ENCODE measurements at regions not wholly inside any gene's neighbourhood (a gene's known extent, or its start where the extent isn't known, plus 50 kb on each side); places are given as distances from the start of the nearest gene placed in this dataset.

DNA sequence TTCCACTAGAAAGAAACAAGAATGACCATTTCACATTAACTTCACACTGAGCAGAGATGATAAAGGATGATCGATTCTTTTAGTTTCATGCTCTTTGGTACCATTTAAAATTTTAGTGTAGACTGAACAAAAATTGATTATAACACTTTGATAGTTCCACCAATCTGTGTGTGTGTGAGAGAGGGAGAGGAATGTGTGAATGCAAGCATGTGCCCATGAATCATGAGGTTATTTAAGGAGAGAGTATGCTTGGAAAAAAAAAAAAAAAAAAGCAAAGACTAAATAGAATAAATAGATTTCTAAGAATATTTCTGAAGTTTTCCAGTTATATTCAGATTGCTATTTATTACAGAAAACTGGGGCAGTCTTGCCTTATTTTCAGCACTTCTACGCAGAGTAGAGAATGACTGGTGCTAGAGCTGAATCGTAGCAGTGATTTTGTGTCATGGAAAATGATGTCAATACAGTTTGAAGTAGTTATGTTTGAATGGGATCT lies 900.8 kb downstream of the SLC4A3 start:
- Histone ChIP-seq H3K36me3 (ENCODE audit: control insufficient read depth in 1 of 2, insufficient read depth in 2 of 2, low read depth in 1 of 2, low read length in 2 of 2) (no peaks in the 10 kb centered on the region), H2BK120ac (ENCODE audit: low read depth, low read length) (no peak overlapping the region), H4K8ac (ENCODE audit: low read length) (no peak overlapping the region), H3K9me3 (ENCODE audit: control insufficient read depth, low read length) (no peaks in the 10 kb centered on the region), H3K18ac (ENCODE audit: low read depth in 1 of 2, low read length in 2 of 2) (no peak overlapping the region), H3K4ac (ENCODE audit: low read depth in 1 of 2, low read length in 2 of 2) (no peak overlapping the region), H2AK5ac (ENCODE audit: low read length, severe bottlenecking) (no peak overlapping the region), H2BK15ac (ENCODE audit: low read depth, poor library complexity, severe bottlenecking) (no peak overlapping the region), H3K14ac (ENCODE audit: low read length in 2 of 2) (no peak overlapping the region), H3K4me3 (ENCODE audit: insufficient read depth in 1 of 2, low read depth in 1 of 2, low read length in 2 of 2) (no peak overlapping the region), H4K91ac (ENCODE audit: low read length) (no peak overlapping the region), H3K23ac (ENCODE audit: low read length in 2 of 2) (no peak overlapping the region), H3K27ac (ENCODE audit: low read length, poor library complexity, severe bottlenecking) (no peak overlapping the region), H3K4me1 (ENCODE audit: control insufficient read depth, insufficient read depth, low read depth, low read length) (no peaks in the 10 kb centered on the region), H2BK12ac (ENCODE audit: low read length in 2 of 2) (no peak overlapping the region), H2AFZ (ENCODE audit: low read depth, low read length) (no peak overlapping the region), H3K9ac (ENCODE audit: low read length) (no peak overlapping the region), H3K79me1 (replicated peaks; ENCODE audit: low read length, poor library complexity, severe bottlenecking) (no peaks in the 10 kb centered on the region), H2BK5ac (ENCODE audit: low read depth, low read length, poor library complexity, severe bottlenecking) (no peak overlapping the region), H3K4me2 (ENCODE audit: low read length, poor library complexity, severe bottlenecking) (no peak overlapping the region), H3K27me3 (ENCODE audit: control insufficient read depth in 1 of 2, insufficient read depth in 1 of 2, low read length in 2 of 2) (no peaks in the 10 kb centered on the region)
- peak; percentile 53 for DNase-seq
- 95% methylated on average over 2 of the region's 3 CpGs for WGBS

DNA sequence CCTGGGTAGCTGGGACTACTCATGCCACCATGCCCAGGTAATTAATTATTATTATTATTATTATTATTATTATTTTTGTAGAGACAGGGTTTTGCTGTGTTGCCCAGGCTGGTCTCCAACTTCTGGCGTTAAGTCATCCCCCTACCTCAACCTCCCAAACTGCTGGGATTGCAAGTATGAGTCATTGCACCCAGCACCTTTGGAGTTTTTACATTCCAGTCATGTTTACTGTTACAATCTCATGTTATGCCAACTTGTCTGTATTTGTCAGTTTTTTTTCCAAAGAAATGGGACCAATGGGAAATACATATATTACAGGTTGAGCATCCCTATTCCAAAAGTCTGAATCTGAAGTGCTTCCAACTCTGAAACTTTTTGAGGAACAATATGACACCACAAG lies 903.8 kb downstream of the SLC4A3 start:
- no peak overlapping the region for H4K91ac ChIP-seq (ENCODE audit: low read length)

DNA sequence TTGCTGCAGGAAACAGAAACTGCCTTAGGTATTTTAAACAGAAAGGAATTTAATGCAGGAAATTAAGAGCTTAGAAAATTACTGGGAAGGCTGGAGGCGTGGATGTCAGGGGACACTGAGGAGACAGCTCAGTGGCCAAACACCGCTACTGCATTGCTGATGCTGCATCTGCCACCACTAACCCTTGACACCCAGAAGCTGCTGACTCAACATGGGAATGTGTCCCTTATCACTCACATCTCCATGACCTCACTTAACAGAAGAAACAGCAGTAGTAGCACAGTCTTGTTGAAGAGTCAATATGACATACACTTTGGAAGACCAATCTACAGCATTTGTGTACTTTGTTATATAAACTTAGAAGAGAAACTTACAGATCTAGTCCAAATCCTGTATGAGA lies 906.1 kb downstream of the SLC4A3 start:
- Histone ChIP-seq H2AK5ac (ENCODE audit: low read length, severe bottlenecking) (no peak overlapping the region), H2BK120ac (ENCODE audit: low read depth, low read length) (no peak overlapping the region), H3K9ac (ENCODE audit: low read length) (no peak overlapping the region), H3K18ac (ENCODE audit: low read depth in 1 of 2, low read length in 2 of 2) (no peak overlapping the region), H4K91ac (ENCODE audit: low read length) (no peak overlapping the region), H2BK12ac (ENCODE audit: low read length in 2 of 2) (no peak overlapping the region), H3K4ac (ENCODE audit: low read depth in 1 of 2, low read length in 2 of 2) (no peak overlapping the region), H3K27me3 (ENCODE audit: control insufficient read depth in 1 of 2, insufficient read depth in 1 of 2, low read length in 2 of 2) (no peaks in the 10 kb centered on the region), H2BK15ac (ENCODE audit: low read depth, poor library complexity, severe bottlenecking) (no peak overlapping the region), H3K14ac (ENCODE audit: low read length in 2 of 2) (no peak overlapping the region), H3K9me3 (ENCODE audit: control insufficient read depth, low read length) (peaks cover 12% of the 10 kb centered on the region), H2AFZ (ENCODE audit: low read depth, low read length) (no peak overlapping the region), H3K23ac (ENCODE audit: low read length in 2 of 2) (no peak overlapping the region), H3K27ac (ENCODE audit: low read length, poor library complexity, severe bottlenecking) (no peak overlapping the region), H3K4me2 (ENCODE audit: low read length, poor library complexity, severe bottlenecking) (no peak overlapping the region), H4K8ac (ENCODE audit: low read length) (no peak overlapping the region), H3K36me3 (ENCODE audit: control insufficient read depth in 1 of 2, insufficient read depth in 2 of 2, low read depth in 1 of 2, low read length in 2 of 2) (no peaks in the 10 kb centered on the region), H3K4me1 (ENCODE audit: control insufficient read depth, insufficient read depth, low read depth, low read length) (no peaks in the 10 kb centered on the region), H2BK5ac (ENCODE audit: low read depth, low read length, poor library complexity, severe bottlenecking) (no peak overlapping the region), H3K4me3 (ENCODE audit: insufficient read depth in 1 of 2, low read depth in 1 of 2, low read length in 2 of 2) (no peak overlapping the region), H3K79me1 (replicated peaks; ENCODE audit: low read length, poor library complexity, severe bottlenecking) (no peaks in the 10 kb centered on the region)
- WGBS, result 22% methylated on average over 2 of the region's 2 CpGs
- peak; percentile 91 for DNase-seq

More for the DNA sequence above, 903.8 kb downstream of the SLC4A3 start:
- Histone ChIP-seq H3K4me2 (ENCODE audit: low read length, poor library complexity, severe bottlenecking) (no peak overlapping the region), H3K4ac (ENCODE audit: low read depth in 1 of 2, low read length in 2 of 2) (no peak overlapping the region), H2AK5ac (ENCODE audit: low read length, severe bottlenecking) (no peak overlapping the region), H3K4me1 (ENCODE audit: control insufficient read depth, insufficient read depth, low read depth, low read length) (no peaks in the 10 kb centered on the region), H3K18ac (ENCODE audit: low read depth in 1 of 2, low read length in 2 of 2) (no peak overlapping the region), H3K4me3 (ENCODE audit: insufficient read depth in 1 of 2, low read depth in 1 of 2, low read length in 2 of 2) (no peak overlapping the region), H3K23ac (ENCODE audit: low read length in 2 of 2) (no peak overlapping the region), H2BK12ac (ENCODE audit: low read length in 2 of 2) (no peak overlapping the region), H3K9me3 (ENCODE audit: control insufficient read depth, low read length) (peaks cover 12% of the 10 kb centered on the region), H3K36me3 (ENCODE audit: control insufficient read depth in 1 of 2, insufficient read depth in 2 of 2, low read depth in 1 of 2, low read length in 2 of 2) (no peaks in the 10 kb centered on the region), H2AFZ (ENCODE audit: low read depth, low read length) (no peak overlapping the region), H2BK5ac (ENCODE audit: low read depth, low read length, poor library complexity, severe bottlenecking) (no peak overlapping the region), H3K14ac (ENCODE audit: low read length in 2 of 2) (no peak overlapping the region), H3K27me3 (ENCODE audit: control insufficient read depth in 1 of 2, insufficient read depth in 1 of 2, low read length in 2 of 2) (no peaks in the 10 kb centered on the region), H3K9ac (ENCODE audit: low read length) (no peak overlapping the region), H3K27ac (ENCODE audit: low read length, poor library complexity, severe bottlenecking) (no peak overlapping the region), H2BK120ac (ENCODE audit: low read depth, low read length) (no peak overlapping the region), H3K79me1 (replicated peaks; ENCODE audit: low read length, poor library complexity, severe bottlenecking) (no peaks in the 10 kb centered on the region), H4K8ac (ENCODE audit: low read length) (no peak overlapping the region), H2BK15ac (ENCODE audit: low read depth, poor library complexity, severe bottlenecking) (no peak overlapping the region)
- WGBS, result 100% methylated on average over 1 of the region's 1 CpG
- DNase-seq, result no peak

DNA sequence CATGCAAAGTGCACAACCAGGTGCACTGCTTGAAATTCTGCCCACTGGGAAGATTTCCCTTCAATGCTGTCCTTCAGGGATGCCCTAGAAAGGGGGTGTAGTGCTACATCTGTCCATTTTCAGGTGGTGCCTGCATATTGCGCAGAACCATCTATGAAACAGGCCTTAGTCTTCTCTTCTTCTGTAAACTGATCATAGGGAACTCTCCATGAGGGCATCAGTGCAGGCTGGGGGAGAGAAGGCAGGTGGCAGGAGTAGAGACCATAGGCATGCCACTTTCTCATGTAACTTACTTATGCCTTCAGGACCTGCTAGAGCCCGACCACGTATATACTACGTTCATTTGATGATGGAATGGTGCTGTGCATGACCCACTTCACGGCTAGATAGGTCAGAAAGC lies 912.1 kb downstream of the SLC4A3 start:
- no peak overlapping the region for H2BK5ac ChIP-seq (ENCODE audit: low read depth, low read length, poor library complexity, severe bottlenecking)
- 76% methylated on average over 5 of the region's 5 CpGs for WGBS
- no peaks in the 10 kb centered on the region for H3K36me3 ChIP-seq (ENCODE audit: control insufficient read depth in 1 of 2, insufficient read depth in 2 of 2, low read depth in 1 of 2, low read length in 2 of 2)
- peaks cover 23% of the 10 kb centered on the region for H3K9me3 ChIP-seq (ENCODE audit: control insufficient read depth, low read length)
- peak overlapping the region in 1 of 2 experiments; percentile 38 for H3K18ac ChIP-seq (ENCODE audit: low read depth in 1 of 2, low read length in 2 of 2)
- no peak overlapping the region for H4K8ac ChIP-seq (ENCODE audit: low read length)
- no peaks in the 10 kb centered on the region for H3K27me3 ChIP-seq (ENCODE audit: control insufficient read depth in 1 of 2, insufficient read depth in 1 of 2, low read length in 2 of 2)
- no peaks in the 10 kb centered on the region for H3K4me1 ChIP-seq (ENCODE audit: control insufficient read depth, insufficient read depth, low read depth, low read length)
- H2AFZ ChIP-seq (ENCODE audit: low read depth, low read length), result no peak overlapping the region
- H2AK5ac ChIP-seq (ENCODE audit: low read length, severe bottlenecking), result no peak overlapping the region
- H3K4ac ChIP-seq (ENCODE audit: low read depth in 1 of 2, low read length in 2 of 2), result no peak overlapping the region
- no peak overlapping the region for H2BK12ac ChIP-seq (ENCODE audit: low read length in 2 of 2)
- no peak overlapping the region for H3K23ac ChIP-seq (ENCODE audit: low read length in 2 of 2)
- no peak overlapping the region for H3K14ac ChIP-seq (ENCODE audit: low read length in 2 of 2)
- H3K9ac ChIP-seq (ENCODE audit: low read length), result no peak overlapping the region
- H3K79me1 ChIP-seq (replicated peaks; ENCODE audit: low read length, poor library complexity, severe bottlenecking), result no peaks in the 10 kb centered on the region
- no peak overlapping the region for H2BK15ac ChIP-seq (ENCODE audit: low read depth, poor library complexity, severe bottlenecking)
- H3K4me2 ChIP-seq (ENCODE audit: low read length, poor library complexity, severe bottlenecking), result no peak overlapping the region
- no peak overlapping the region for H3K4me3 ChIP-seq (ENCODE audit: insufficient read depth in 1 of 2, low read depth in 1 of 2, low read length in 2 of 2)
- DNase-seq, result no peak
- H2BK120ac ChIP-seq (ENCODE audit: low read depth, low read length), result no peak overlapping the region
- no peak overlapping the region for H3K27ac ChIP-seq (ENCODE audit: low read length, poor library complexity, severe bottlenecking)
- H4K91ac ChIP-seq (ENCODE audit: low read length), result no peak overlapping the region

Measured in mesenchymal stem cell (in vitro differentiated cells and primary cell).